Stimulated activated CD8-positive, alpha-beta memory T cell treated with anti-CD3 and anti-CD28 coated beads, Interleukin-15, amount 100 ng/mL, for 4 hours (primary cell): ENCODE measurements at regions not wholly inside any gene's neighbourhood (a gene's known extent, or its start where the extent isn't known, plus 50 kb on each side); places are given as distances from the start of the nearest gene placed in this dataset.

Experiments
- DNase-seq, 2 donors: peaks; one replicate each; pipeline ENCODE4 v3.0.0-alpha.2; 2020; ENCODE audit warnings: low read depth in 2 of 2

DNA sequence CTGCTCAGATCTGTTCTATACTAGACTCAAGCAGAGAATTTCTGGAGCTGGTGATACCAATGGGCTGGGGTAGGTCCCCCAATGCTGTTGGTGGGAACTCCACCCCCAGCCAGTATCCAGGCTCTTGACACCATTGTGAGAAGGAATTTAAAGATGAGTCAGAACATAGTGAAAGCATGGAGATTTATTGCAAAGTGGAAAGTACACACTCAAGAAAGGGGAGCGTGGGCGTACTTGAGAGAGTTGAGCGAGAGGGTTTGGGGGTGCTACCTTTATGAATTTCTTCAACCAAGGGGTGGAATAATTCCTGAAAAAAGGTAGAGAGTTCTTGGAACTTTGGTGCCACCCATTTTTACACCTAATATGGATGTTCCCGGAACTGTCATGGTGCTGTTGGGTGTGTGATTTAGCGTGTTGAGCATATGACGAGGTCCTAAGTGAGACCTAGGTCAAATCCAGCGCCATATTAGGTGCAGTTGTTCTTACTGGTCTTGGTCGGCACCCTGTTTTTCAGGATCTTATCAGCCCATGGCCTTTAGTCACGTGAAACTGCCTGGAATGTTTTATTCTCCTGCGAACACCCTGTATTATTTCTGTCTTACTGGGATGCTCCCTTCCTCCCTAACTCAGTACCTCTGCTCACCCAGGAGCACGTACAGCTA lies 122.0 kb upstream of the AHR start:
- DNase-seq = no peak

DNA sequence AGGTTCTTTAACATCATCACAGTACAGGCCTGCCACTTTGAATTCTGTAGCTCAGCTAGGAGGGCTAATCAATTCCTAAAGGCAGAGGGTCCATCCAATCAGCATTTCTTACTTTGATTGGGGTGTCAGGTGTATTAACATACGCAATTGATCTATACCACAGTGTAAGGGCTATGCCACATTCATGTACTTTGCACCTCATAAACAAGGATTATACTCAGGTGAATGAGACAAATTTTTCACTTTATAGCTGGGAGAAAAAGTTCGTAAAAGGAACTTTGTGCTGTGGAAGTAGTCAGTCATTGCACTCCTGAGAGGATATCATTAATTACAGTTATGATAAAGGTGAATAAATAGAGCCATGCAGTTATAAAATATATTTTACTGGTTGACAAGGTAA lies 119.9 kb upstream of the AHR start:
- DNase-seq = no peak

DNA sequence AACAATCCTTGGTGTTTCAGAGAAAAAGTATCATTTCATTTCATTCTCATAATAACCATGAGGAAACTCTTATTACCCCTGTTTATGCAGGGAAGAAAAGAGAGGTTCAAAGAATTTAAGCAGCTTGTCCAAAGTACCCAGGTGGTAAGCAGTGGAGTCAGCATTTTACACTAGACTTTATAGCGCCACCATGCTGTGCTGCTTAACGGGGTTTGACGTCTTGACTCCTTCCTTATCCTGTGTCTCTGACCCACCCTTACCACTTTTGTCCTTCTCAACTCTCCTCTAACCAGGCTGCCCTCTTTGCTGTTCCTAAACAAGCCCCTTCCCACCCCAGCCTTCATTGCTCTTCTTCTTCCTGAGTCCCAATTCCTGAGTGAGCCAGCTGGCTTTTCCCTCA lies 117.0 kb upstream of the AHR start:
- no peak for DNase-seq

DNA sequence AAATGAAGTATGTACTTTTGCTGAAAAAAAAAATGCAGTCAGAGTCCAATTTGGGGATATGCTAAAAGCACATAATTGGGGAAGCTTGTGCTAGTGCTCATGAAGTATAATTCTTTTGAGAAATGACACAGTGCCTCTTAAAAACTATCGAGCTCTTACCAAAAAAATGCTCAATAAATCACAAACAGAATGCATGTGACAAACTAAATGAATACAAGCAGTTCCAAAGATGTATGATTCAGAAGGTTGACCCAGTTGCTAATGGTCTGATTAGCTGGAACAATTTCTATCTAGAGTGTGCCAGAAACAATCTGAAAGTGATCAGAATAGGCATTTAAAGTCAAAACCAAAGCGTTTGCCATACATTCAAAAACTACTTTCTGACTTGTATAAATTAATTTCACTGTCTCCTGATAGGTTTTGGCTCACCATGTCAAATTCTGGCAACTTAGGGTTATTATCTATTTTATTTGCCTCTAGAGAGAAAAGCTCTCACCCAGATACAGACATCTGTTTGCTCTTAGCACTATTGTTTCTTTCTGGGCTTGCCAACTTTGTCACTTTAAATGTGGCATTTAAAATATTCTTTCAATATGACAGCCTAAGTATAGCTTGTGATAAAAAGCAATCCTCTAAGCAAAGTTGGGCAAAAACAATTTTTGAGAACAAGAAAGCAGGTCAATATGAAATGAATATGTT lies 114.7 kb upstream of the AHR start:
- DNase-seq = no peak

DNA sequence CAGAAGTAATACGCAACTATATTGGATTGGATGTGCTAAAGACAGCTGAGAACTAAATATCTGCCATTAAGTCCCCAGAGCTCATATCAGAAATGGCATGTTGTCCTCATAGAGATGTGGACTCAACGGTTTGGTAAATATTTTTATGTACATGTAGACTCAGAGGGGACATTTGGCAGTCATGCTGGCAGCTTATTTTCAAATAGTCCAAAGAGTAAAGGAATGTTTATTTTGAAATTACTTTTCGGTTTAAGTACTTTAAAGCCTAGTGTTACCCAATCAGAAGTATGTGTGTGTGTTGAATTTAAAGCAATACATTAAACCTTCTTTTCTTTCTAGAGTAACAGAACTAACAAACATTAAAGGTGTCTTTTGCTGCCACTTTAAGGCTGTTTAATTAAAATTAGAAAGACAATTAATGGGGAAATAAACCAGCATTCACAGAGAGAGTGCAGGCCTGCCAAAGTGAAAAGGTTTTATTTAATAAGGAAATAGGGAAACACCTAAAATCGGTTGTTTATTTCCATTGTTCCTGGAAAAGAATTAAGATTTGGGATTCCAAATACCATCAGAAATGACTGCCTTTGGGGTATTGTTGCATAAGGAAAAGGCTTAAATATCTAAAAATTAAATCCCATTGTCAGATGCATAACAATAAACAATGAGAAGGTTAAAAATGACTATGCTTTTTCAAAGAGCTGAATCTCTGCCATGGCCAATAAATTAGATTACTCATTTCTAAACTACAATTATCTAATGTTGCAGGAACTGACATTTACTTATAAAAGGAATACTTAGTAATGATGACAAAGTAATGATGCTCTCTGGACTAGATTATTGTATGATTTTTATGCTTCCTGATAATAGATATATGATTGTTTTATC lies 113.4 kb upstream of the AHR start:
- no peak for DNase-seq

DNA sequence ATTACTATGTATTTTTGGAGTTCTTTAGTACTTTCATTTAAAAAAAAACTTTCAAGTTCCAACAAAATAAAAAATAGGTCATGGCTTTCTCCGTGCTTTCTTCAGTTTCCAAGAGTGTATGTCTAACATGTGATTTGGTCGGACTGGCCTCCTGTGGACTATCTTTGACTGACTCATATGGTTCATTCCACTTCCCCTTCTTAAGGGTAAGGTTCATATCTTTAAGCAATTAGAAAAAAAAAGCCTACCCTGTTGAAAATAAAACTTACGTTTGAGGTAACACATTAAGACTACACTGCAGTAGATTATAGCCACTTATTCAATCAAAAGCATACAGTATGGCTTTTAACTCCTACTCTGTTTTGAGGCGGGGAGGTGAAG lies 112.8 kb upstream of the AHR start:
- no peak for DNase-seq

DNA sequence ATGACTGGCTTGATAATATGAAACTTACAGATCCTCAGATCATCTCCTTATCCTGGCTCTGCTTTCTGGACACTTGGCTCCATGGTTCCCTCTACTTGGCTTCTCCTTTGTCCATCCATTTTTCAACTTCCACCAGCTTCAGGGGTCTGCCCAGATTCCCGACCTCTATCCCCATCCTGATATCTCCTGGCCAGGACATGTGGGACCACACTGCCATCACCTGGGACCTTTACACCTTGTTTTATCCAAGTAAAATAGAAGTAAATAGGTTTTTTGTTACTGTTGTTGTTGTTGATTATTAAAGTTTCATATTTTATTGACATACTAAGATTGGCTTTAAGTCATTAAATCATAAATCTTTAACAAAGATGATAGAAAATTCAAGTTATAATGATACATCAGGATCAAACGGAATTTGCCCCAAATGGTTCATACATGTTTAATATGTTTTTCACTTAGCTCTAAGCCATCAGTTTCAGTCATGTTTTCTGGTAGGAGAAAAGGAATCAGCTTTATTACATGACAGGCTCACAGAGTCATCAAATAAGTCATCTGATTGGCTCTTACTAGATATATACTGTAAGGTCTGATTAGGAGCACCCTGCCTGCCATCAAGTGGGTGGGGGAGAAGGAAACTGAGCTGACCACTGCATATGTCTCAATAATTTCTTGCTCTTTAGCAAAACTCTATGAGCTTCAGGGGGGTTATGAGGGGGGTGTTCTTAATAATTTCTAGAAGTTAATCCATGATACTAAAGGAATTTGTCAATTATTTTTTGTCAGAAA lies 111.5 kb upstream of the AHR start:
- DNase-seq = no peak

DNA sequence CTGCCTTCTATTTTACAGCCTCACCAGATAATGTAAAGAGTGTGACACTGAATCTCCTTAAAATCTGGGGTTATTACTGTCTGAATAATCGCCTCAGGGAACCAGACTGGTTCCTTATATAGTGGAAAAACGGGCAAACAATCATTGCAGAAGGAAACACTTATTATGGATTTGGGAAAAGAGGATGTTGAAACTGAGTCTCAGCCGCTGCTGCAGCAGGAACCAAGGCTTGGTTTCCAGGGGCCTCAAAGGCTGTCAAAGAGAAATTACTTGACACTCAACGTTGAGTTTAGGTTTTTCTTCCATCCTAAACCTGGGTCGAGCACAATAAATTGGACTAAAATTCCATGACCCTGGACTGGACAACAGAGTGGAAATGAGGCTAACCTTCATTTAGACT lies 103.8 kb upstream of the AHR start:
- DNase-seq = no peak

DNA sequence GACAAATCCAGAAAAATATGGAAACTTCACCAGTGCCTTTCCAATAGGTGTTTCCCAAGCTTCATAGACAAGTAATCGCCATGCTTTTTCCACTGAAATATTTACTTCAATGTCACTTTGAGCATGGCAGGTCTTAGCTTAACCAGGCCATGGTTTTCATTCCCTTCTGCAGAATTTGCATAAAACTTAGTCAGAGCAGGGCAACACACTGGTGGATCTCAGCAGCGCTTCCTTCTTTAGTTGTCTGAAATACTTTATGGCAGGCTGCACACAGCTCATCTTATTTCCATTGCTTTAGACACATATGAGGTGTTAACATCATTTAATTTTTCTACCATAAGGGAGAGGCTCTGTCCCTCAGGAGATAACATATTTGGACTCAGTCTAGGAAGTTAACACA lies 102.9 kb upstream of the AHR start:
- no peak for DNase-seq

DNA sequence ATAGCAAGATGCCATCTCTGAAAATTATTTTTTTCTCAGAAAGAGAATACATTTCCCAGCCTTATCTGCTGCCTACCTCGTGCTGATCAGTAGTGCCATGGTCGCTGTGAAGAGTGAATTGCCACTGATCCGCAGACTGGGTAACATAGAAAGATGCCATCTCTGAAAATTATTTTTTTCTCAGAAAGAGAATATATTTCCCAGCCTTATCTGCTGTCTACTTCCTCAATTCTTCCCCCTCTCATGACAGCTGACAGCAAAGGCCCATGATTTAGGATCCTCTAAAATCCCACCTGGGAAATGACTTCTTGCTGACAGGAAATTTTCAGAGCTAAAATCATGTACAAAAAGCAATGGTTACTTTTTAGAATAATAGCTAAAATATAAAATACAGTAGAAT lies 92.5 kb upstream of the AHR start:
- DNase-seq = no peak

DNA sequence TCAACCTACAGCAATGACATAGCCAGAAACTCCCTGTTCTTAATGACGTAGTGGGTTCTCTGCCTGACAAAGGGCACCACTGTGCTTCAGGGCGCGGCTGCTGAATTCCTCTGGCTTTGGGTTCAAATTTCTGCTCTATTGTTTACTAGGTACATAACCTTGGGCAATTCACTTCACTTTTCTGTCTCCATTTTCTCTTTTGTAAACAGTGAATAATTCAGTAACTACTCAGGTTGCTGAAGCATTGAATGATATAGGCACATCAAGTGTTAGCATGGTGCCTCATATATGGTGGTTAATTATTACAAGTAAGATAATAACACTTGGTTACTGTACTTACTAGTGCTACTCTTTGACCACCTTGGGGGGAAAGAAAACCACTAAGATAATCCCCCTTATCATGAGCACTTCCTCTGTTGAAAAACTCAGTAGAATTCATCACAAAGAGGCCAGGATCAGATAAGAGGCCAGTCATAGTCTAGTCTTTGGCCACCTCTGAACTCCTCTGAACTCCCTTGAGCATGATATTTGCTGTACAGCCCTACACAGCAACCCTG lies 92.0 kb upstream of the AHR start:
- no peak for DNase-seq

DNA sequence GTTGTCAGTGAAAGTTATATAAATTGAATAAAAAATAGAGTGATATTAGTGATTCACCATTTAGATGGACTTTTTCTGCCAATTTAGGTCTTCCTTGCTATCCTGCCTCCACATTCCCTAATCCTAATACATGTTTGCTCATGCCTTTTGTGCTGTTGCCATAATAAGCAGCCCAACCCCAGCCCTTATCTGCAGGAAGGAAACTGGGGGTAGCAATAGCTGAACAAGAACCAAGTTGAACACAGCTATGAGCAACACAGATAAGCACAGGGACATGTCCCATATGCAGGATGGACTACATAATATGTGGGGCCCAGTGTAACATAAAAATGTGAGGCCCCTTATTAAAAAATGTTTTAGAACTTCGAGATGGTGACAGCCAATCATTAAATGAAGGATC lies 91.2 kb upstream of the AHR start:
- DNase-seq = no peak

DNA sequence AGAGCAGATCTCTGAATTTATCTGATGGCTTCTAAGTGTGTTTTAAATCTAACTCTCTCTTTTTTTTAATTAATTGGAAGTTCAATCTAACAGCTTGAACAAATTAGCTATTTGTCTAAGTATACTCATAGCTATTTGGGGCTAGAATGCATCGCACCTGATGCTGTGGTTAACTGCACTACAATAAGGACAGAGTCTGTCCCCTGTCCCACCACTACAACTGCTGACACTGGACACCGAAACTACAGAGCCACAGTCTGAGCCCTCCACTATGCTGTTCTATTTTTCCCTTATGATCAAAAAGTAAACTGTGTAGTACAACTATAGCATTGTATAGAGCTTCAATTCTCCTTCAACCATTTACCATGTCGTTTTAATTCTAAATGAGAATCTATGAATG lies 89.4 kb upstream of the AHR start:
- no peak for DNase-seq

DNA sequence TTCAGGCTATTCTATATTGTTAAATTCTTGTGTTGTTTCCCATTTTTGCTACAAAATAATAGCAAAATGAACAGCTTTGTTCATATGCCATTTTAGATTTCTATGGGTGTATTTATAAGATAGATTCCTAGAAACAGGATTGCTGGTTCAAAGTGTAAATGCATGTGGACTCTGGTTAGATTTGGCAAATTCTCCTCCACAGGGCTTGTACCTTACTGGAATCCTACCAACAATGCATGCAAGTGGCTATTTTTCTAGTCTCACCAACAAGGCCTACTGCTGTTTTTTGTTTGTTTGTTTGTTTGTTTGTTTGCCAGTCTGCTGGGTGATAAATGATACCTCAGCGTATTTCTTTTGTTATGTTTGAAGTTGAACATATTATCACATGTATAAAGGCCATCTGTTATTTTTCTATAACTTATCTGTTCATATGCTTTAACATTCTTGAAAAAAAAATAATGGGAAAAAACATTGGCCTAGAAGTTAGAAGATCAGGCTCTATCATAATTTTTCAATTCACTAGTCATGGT lies 87.1 kb upstream of the AHR start:
- DNase-seq = no peak

DNA sequence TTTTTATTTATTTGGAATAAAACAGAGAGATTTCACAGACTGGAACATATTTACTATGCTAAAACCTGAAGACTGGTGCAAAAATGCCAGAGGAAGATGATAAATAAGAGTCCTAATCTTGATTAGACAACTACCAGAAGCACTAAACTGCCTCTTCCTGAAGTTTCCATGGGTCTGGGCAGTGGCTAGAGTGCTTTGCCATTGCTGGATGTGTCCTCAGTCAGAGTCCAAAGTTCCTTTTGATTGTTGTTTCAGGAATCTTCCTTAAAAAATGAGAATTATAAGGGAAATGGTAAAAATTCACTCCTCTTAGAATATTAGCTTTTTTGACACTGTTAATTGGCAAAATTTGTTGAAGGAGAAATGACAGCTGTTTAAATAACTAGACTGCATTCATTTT lies 86.3 kb upstream of the AHR start:
- DNase-seq = no peak

DNA sequence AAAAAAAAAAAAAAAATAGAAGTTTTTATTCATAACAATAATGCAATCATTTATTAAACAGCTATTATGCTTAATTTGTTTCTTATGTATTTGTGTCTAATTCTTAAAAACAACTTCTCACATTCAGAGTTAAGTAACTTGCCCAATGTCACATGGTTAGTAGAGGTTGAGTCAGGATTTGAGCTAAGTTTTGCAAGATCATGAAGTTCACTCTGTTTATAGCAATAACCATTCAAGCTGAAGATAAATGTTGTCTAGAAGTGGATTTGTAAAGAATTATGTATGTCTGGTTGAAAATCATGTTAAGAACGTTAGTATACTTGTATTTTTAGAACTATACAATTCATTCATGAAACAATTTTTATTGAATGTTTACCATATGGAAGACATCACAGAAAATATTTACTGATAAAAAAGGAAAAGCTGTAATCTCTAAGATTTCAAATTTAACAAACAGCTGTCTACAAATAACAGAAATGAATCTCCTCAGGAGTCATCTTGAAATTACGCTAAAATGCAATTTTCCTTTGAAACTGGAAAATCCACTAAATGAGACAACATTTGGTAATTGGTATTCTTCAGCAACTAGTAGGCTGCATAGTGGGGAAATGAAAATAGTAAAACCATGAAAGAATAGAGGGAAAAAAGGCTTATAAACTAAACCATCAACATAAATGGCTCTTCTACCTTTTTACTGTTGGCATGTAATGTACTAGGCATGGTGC lies 70.5 kb upstream of the AHR start:
- DNase-seq = no peak

DNA sequence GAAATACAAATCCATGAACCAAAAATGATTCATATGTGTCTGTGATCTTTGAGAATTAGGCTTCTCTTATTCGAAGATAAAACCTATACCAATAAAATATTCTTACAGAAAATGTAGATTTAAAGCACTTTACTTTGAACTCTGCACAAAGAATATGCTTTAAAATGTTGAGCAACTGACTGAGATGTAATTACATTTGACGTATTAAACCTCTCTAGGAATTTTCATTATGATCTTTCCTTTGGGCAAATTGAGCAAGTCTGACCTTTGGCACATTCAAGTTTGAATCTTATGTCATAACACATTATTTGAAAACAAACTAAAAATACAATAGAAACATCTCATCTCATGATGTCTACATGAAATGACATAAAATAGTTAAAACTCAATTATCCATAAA lies 69.2 kb upstream of the AHR start:
- no peak for DNase-seq

DNA sequence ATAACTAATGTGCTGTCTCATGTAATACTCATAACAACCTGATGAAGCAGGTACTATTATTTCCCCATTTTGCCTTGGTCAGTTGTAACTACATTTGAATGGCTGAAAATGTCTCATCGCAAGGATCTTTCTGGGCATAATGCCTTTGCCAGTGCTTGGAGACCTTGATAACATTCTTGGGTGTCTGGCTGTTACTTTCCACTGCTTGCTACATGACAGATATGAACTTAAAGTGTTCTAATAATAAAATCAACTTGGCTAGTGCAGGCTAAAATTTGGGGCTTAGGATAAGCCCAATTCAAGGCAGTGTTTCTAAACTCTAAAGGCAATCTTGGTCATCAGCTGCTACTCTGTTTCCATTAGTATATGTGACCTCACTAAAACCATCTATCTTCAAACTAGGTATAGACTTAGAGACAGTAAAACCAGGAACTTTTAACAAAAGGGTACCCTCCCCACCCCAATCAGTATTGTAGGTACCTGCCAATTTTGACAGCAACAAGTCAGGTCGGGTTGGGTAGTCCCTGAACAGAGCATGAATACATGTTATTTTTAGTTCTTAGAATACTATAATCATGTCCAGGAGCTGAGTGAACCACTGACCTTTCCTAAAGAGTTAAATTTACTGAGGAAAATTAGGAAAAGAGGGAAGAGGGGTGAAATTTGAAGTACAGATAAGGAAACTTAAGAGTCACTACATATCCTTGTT lies 68.2 kb upstream of the AHR start:
- DNase-seq = no peak

DNA sequence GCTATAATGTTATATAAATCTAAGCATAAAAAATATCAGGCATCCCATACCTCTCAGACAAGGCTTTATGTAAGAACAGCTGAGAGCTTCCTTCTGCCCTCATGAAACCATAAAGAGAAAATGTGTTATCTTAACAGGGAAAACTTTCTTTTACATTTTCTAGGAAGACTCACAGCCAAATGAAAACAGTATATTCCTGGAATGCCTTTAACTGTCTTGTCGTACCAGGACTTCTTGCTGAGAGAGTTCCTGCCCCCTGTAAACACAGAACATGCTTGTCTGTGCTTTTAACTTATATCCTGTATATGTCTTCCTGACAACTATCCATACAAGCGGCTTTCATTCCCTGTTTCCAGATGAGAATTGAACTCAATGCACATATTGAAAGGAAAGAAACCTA lies 64.8 kb upstream of the AHR start:
- DNase-seq = no peak

DNA sequence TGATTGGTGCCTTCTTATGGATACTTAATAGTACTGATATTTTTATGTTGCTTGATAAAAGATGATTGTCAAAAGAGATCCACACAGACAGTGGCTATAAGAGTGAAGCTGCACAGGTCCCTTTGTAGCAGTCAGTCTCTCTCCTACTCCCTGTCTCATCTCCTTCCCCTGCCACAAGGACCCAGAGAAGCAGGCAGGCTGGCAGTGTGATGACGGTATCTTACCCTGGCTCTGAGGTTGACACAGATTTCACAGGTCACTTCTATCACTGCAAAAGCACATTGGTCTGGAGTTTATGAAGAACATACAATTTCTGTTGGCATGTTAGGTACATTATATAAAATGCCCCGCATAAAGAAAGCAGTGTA lies 64.4 kb upstream of the AHR start:
- peak; percentile 8 to 12 for DNase-seq
